ENCODE measurements at regions not wholly inside any gene's neighbourhood (a gene's known extent, or its start where the extent isn't known, plus 50 kb on each side); places are given as distances from the start of the nearest gene placed in this dataset.

GRCh38 chr20:60136645-60137401 is 178.6 kb downstream of the CDH26 start:
- Histone ChIP-seq H3K4me3 (ENCODE audit: low read length) (no peak overlapping the region), H3K9ac (ENCODE audit: low read length) (no peak overlapping the region), H3K36me3 (ENCODE audit: insufficient read depth, low read length) (no peaks in the 10 kb centered on the region), H3K27me3 (ENCODE audit: low read length) (no peaks in the 10 kb centered on the region), H4K20me1 (ENCODE audit: insufficient read depth, low read depth, low read length) (no peaks in the 10 kb centered on the region), H3K27ac (ENCODE audit: low read length) (no peak overlapping the region), H3K4me2 (ENCODE audit: low read depth, low read length, poor library complexity, severe bottlenecking) (no peak overlapping the region), H3K9me2 (replicated peaks; ENCODE audit: insufficient read depth, low read length) (no peaks in the 10 kb centered on the region), H3K4me1 (ENCODE audit: low read length) (peaks cover 6% of the 10 kb centered on the region; the same call in 1 of the 2 replicates), H3K9me3 (ENCODE audit: low read length) (no peaks in the 10 kb centered on the region), H3K79me2 (ENCODE audit: low read length) (no peaks in the 10 kb centered on the region), H2AFZ (ENCODE audit: low read length) (no peak overlapping the region)
- DNase-seq: no peak

DNA sequence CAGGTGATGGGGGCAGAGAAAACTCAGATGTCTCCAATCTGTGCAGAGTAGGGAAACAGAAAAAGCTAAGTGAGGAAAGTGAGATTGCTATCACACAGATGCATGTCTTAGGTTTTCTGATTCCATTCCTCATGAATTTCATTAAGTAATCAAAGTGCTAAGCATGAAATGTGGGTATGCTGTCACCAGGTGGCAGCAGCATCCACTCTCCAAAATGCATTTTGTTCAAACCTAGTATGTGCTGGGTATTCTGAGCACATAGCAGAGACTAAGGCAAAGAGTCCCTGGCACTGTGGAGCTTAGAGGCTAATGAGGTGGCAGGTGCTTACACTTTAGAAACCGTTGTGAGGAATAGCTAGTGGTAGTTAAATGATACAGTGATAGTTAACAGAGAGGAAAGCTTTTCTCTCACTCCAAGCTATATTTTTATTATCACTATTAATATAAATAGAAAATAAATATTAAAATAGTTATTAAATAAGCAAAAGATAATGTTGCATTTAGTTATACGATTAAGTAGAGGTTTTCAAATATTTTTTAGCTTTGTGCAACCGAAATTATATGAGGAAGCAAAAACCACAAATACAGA is 179.5 kb downstream of the CDH26 start:
- peak; percentile 71 for DNase-seq
- Histone ChIP-seq H3K9ac (ENCODE audit: low read length) (no peak overlapping the region), H3K27me3 (ENCODE audit: low read length) (no peaks in the 10 kb centered on the region), H3K4me2 (ENCODE audit: low read depth, low read length, poor library complexity, severe bottlenecking) (no peak overlapping the region), H3K9me2 (replicated peaks; ENCODE audit: insufficient read depth, low read length) (no peaks in the 10 kb centered on the region), H2AFZ (ENCODE audit: low read length) (no peak overlapping the region), H3K4me3 (ENCODE audit: low read length) (no peak overlapping the region), H3K36me3 (ENCODE audit: insufficient read depth, low read length) (no peaks in the 10 kb centered on the region), H3K4me1 (ENCODE audit: low read length) (peaks cover 6% of the 10 kb centered on the region; the same call in 1 of the 2 replicates), H3K79me2 (ENCODE audit: low read length) (no peaks in the 10 kb centered on the region), H3K9me3 (ENCODE audit: low read length) (no peaks in the 10 kb centered on the region), H3K27ac (ENCODE audit: low read length) (no peak overlapping the region), H4K20me1 (ENCODE audit: insufficient read depth, low read depth, low read length) (no peaks in the 10 kb centered on the region)

- Histone ChIP-seq H4K20me1 (ENCODE audit: insufficient read depth, low read depth, low read length) (no peaks in the 10 kb centered on the region), H3K36me3 (ENCODE audit: insufficient read depth, low read length) (no peaks in the 10 kb centered on the region), H2AFZ (ENCODE audit: low read length) (no peak overlapping the region), H3K27me3 (ENCODE audit: low read length) (no peaks in the 10 kb centered on the region), H3K4me1 (ENCODE audit: low read length) (peaks cover 6% of the 10 kb centered on the region; the same call in 1 of the 2 replicates), H3K9me2 (replicated peaks; ENCODE audit: insufficient read depth, low read length) (no peaks in the 10 kb centered on the region), H3K4me2 (ENCODE audit: low read depth, low read length, poor library complexity, severe bottlenecking) (no peak overlapping the region), H3K27ac (ENCODE audit: low read length) (no peak overlapping the region), H3K4me3 (ENCODE audit: low read length) (no peak overlapping the region), H3K9ac (ENCODE audit: low read length) (no peak overlapping the region), H3K9me3 (ENCODE audit: low read length) (no peaks in the 10 kb centered on the region), H3K79me2 (ENCODE audit: low read length) (no peaks in the 10 kb centered on the region)
- DNase-seq: no peak
Measured at GRCh38 chr20:60138256-60139220, 180.3 kb downstream of the CDH26 start.

DNA sequence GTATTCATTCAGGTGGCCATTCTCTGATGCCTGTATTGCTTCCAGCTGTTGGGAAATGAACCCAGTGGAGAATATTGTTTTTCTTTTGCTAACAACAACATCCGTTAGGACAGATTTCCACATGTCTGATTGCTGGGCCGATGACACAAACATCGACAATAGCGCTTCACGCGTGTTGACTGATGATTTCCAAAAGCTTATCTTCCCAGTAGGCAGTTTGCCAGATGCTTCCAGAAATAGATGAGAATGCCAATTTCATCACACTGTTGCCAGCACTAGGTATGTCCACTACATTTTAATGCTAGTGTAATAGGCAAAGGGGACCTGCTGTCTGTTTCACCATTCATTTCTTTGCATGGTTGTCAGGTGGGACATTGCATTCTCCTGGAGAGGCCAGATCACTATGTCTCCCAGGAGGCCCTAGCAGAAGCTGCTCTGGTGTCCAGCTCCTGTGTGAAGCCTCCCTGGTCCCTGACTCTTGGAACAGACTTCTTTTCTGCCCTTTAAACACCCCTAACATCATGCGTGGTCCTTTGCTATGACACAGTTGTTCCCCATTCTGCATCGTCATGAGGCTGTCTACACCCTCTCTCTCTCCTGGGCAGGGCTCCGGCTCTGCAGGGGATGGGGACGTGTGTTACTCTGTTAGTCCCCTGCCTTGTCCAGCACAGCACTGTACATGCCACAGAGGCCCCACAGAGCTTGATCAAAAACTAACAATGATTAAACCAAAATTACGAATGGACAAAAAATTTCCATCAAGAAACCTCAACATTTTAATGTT is 181.6 kb downstream of the CDH26 start:
- H2AFZ ChIP-seq (ENCODE audit: low read length): no peak overlapping the region
- no peaks in the 10 kb centered on the region for H3K27me3 ChIP-seq (ENCODE audit: low read length)

DNA sequence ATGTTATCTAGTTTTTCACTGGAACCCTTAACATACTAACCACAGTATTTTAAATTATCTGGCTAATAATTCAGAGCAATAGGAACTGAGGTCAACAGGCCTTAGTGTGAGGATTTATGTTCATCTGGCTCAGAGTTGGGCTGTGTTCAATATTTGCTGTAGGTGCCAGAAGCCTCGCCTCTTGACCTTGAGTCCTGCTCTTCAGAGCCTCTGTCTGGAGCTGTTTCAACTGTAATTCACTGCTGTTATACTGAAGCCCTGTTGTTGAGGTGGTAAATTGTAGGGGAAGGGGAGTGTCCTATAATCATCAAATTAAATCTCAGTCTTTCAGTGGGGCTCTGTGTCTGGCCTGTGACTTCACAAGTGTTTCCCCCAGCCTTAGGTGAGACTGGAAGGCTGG is 184.4 kb downstream of the CDH26 start:
- no peaks in the 10 kb centered on the region for H3K9me2 ChIP-seq (replicated peaks; ENCODE audit: insufficient read depth, low read length)
- H3K4me1 ChIP-seq (ENCODE audit: low read length): peaks cover 6% of the 10 kb centered on the region; the same call in 1 of the 2 replicates
- no peak overlapping the region for H3K4me3 ChIP-seq (ENCODE audit: low read length)

More for the DNA sequence above, 181.6 kb downstream of the CDH26 start:
- H3K27ac ChIP-seq (ENCODE audit: low read length): no peak overlapping the region
- no peak overlapping the region for H3K4me3 ChIP-seq (ENCODE audit: low read length)
- H3K79me2 ChIP-seq (ENCODE audit: low read length): no peaks in the 10 kb centered on the region
- DNase-seq: no peak
- no peaks in the 10 kb centered on the region for H3K36me3 ChIP-seq (ENCODE audit: insufficient read depth, low read length)
- H3K4me1 ChIP-seq (ENCODE audit: low read length): peaks cover 6% of the 10 kb centered on the region; the same call in 1 of the 2 replicates
- no peak overlapping the region for H3K9ac ChIP-seq (ENCODE audit: low read length)
- no peaks in the 10 kb centered on the region for H3K9me3 ChIP-seq (ENCODE audit: low read length)
- H3K4me2 ChIP-seq (ENCODE audit: low read depth, low read length, poor library complexity, severe bottlenecking): no peak overlapping the region
- no peaks in the 10 kb centered on the region for H3K9me2 ChIP-seq (replicated peaks; ENCODE audit: insufficient read depth, low read length)
- no peaks in the 10 kb centered on the region for H4K20me1 ChIP-seq (ENCODE audit: insufficient read depth, low read depth, low read length)

GRCh38 chr20:60143261-60143842 is 185.1 kb downstream of the CDH26 start:
- no peak overlapping the region for H3K9ac ChIP-seq (ENCODE audit: low read length)
- H3K27me3 ChIP-seq (ENCODE audit: low read length): no peaks in the 10 kb centered on the region

More for the DNA sequence above, 184.4 kb downstream of the CDH26 start:
- H4K20me1 ChIP-seq (ENCODE audit: insufficient read depth, low read depth, low read length): no peaks in the 10 kb centered on the region
- DNase-seq: no peak
- no peaks in the 10 kb centered on the region for H3K36me3 ChIP-seq (ENCODE audit: insufficient read depth, low read length)
- no peaks in the 10 kb centered on the region for H3K9me3 ChIP-seq (ENCODE audit: low read length)
- no peaks in the 10 kb centered on the region for H3K79me2 ChIP-seq (ENCODE audit: low read length)
- H3K9ac ChIP-seq (ENCODE audit: low read length): no peak overlapping the region
- no peak overlapping the region for H3K27ac ChIP-seq (ENCODE audit: low read length)
- no peak overlapping the region for H2AFZ ChIP-seq (ENCODE audit: low read length)
- H3K27me3 ChIP-seq (ENCODE audit: low read length): no peaks in the 10 kb centered on the region
- H3K4me2 ChIP-seq (ENCODE audit: low read depth, low read length, poor library complexity, severe bottlenecking): no peak overlapping the region

DNA sequence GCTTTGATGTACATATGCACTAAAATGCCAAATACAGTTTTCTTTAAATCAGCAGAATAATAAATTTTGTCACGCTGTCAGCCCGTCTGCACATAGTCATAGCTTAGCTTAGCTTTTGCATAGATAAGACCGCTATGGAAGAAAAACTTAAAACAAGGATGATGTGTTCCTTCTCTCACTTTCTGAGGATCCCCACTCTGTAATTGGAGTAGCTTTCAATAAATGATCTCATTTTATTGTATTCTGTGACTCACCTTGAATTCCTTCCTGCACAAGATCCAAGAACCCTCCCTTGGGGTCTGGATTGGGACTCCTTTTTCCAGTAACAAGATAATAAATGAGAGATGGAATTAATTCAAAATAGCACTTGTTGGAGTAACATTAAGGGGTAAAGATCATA is 186.2 kb downstream of the CDH26 start:
- Histone ChIP-seq H3K79me2 (ENCODE audit: low read length) (no peaks in the 10 kb centered on the region), H3K4me2 (ENCODE audit: low read depth, low read length, poor library complexity, severe bottlenecking) (no peak overlapping the region), H2AFZ (ENCODE audit: low read length) (no peak overlapping the region), H3K27me3 (ENCODE audit: low read length) (no peaks in the 10 kb centered on the region), H4K20me1 (ENCODE audit: insufficient read depth, low read depth, low read length) (no peaks in the 10 kb centered on the region), H3K27ac (ENCODE audit: low read length) (no peak overlapping the region), H3K4me1 (ENCODE audit: low read length) (peaks cover 6% of the 10 kb centered on the region; the same call in 1 of the 2 replicates), H3K9ac (ENCODE audit: low read length) (no peak overlapping the region), H3K9me3 (ENCODE audit: low read length) (no peaks in the 10 kb centered on the region), H3K9me2 (replicated peaks; ENCODE audit: insufficient read depth, low read length) (no peaks in the 10 kb centered on the region), H3K36me3 (ENCODE audit: insufficient read depth, low read length) (no peaks in the 10 kb centered on the region), H3K4me3 (ENCODE audit: low read length) (no peak overlapping the region)
- DNase-seq: no peak

More at GRCh38 chr20:60143261-60143842, 185.1 kb downstream of the CDH26 start:
- Histone ChIP-seq H3K4me2 (ENCODE audit: low read depth, low read length, poor library complexity, severe bottlenecking) (no peak overlapping the region), H2AFZ (ENCODE audit: low read length) (no peak overlapping the region), H3K4me3 (ENCODE audit: low read length) (no peak overlapping the region), H3K36me3 (ENCODE audit: insufficient read depth, low read length) (no peaks in the 10 kb centered on the region), H3K27ac (ENCODE audit: low read length) (no peak overlapping the region), H3K9me3 (ENCODE audit: low read length) (no peaks in the 10 kb centered on the region), H3K9me2 (replicated peaks; ENCODE audit: insufficient read depth, low read length) (no peaks in the 10 kb centered on the region), H3K79me2 (ENCODE audit: low read length) (no peaks in the 10 kb centered on the region), H4K20me1 (ENCODE audit: insufficient read depth, low read depth, low read length) (no peaks in the 10 kb centered on the region), H3K4me1 (ENCODE audit: low read length) (peaks cover 6% of the 10 kb centered on the region; the same call in 1 of the 2 replicates)
- DNase-seq: no peak
